CD4-positive, alpha-beta T cell (primary cell): ENCODE measurements at regions not wholly inside any gene's neighbourhood (a gene's known extent, or its start where the extent isn't known, plus 50 kb on each side); places are given as distances from the start of the nearest gene placed in this dataset.

ENCODE experiments used
- ATAC-seq: fragments of 200-7000 bp; cut with Tn5 transposase; one replicate; pipeline ENCODE4 v1.10.0; 2022; ENCODE audit warnings: mild to moderate bottlenecking; ENCODE audit not compliant: poor library complexity
- CTCF ChIA-PET: fragments of 350-600 bp; sonication (Branson Sonifier 250); formaldehyde crosslinking; loops from one replicate; lab custom pipeline; 2021; ENCODE audit warnings: antibody characterized with exemption, inconsistent platforms; lab: Charles Lee
- POLR2A ChIA-PET: fragments of 350-600 bp; sonication (Branson Sonifier 250); formaldehyde crosslinking; loops from one replicate; lab custom pipeline; 2021; ENCODE audit warnings: antibody characterized with exemption, inconsistent platforms; lab: Charles Lee
- DNase-seq, 14 experiments: peaks; one replicate each; pipeline ENCODE4 v3.0.0-alpha.2; 2013 to 2020; ENCODE audit warnings: mixed read lengths in 2 of 14
- H3K27ac ChIP-seq, 2 donors: one replicate each; pipeline versions ENCODE4 v1.5.1 to v1.7.0; 2013; ENCODE audit warnings: low read length in 2 of 2, low read depth in 1 of 2, mild to moderate bottlenecking in 1 of 2
- H3K27me3 ChIP-seq, 2 experiments: 1 replicate in 1 of 2; 2 replicates in 1 of 2; pipeline versions ENCODE4 v1.6.1 to v1.7.0; 2013; ENCODE audit warnings: low read length in 2 of 2, control low read depth in 1 of 2, mild to moderate bottlenecking in 1 of 2, moderate library complexity in 1 of 2; ENCODE audit not compliant: insufficient read depth in 2 of 2, control insufficient read depth in 1 of 2
- H3K36me3 ChIP-seq: one replicate; pipeline ENCODE4 v1.6.1; 2013; ENCODE audit warnings: low read length, control low read depth; ENCODE audit not compliant: insufficient read depth
- H3K4me1 ChIP-seq: one replicate; pipeline ENCODE4 v1.6.1; 2013; ENCODE audit warnings: low read length, control low read depth; ENCODE audit not compliant: insufficient read depth
- H3K4me3 ChIP-seq: one replicate; pipeline ENCODE4 v1.5.1; 2013; ENCODE audit warnings: mild to moderate bottlenecking, low read length, moderate library complexity
- H3K9me3 ChIP-seq, 2 experiments: 1 replicate in 1 of 2; 2 replicates in 1 of 2; pipeline versions ENCODE4 v1.6.1 to v1.7.0; 2013; ENCODE audit warnings: low read length in 2 of 2, mild to moderate bottlenecking in 2 of 2, control low read depth in 1 of 2, moderate library complexity in 1 of 2; ENCODE audit not compliant: control insufficient read depth in 1 of 2, insufficient read depth in 1 of 2
- H3K27ac Mint-ChIP-seq: one replicate; pipeline ENCODE4 v1.8.0; 2020; ENCODE audit warnings: mixed read lengths
- H3K27me3 Mint-ChIP-seq: one replicate; pipeline ENCODE4 v1.8.0; 2021; ENCODE audit warnings: mixed read lengths
- H3K36me3 Mint-ChIP-seq: one replicate; pipeline ENCODE4 v1.8.0; 2021; ENCODE audit warnings: low read depth, mixed read lengths
- H3K4me1 Mint-ChIP-seq: one replicate; pipeline ENCODE4 v1.8.0; 2021; ENCODE audit warnings: low read depth, mixed read lengths
- H3K4me3 Mint-ChIP-seq: one replicate; pipeline ENCODE4 v1.8.0; 2020; ENCODE audit warnings: mild to moderate bottlenecking, mixed read lengths
- H3K9me3 Mint-ChIP-seq: one replicate; pipeline ENCODE4 v1.8.0; 2020; ENCODE audit warnings: mixed read lengths
- CTCF ChIP-seq: fragments of 200-600 bp; IDR thresholded peaks from one replicate; pipeline ENCODE4 v1.8.0; 2022; ENCODE audit warnings: antibody characterized with exemption, mild to moderate bottlenecking
- intact Hi-C, 2 experiments: fragments of 100-400 bp; cut with DNase I in 1 of 2; cut with micrococcal nuclease in 1 of 2; formaldehyde crosslinking; loops; one replicate each; pipeline versions ENCODE4 v1.15.1 to v1.9.0; 2023 to 2025; cut with DNase I, micrococcal nuclease

- intact Hi-C loops: no loop called here
- H3K36me3 Mint-ChIP-seq: no peaks in the 10 kb centered on the region
- no peak for ATAC-seq
- no peaks in the 10 kb centered on the region for H3K9me3 ChIP-seq
- H3K27me3 ChIP-seq: no peaks in the 10 kb centered on the region
- H3K27ac Mint-ChIP-seq: no peak overlapping the region
- H3K27ac ChIP-seq: no peak overlapping the region
- no peaks in the 10 kb centered on the region for H3K4me1 ChIP-seq
- no peak overlapping the region for H3K4me3 ChIP-seq
- no peak for TF ChIP-seq CTCF
- H3K9me3 Mint-ChIP-seq: no peaks in the 10 kb centered on the region
- no peaks in the 10 kb centered on the region for H3K36me3 ChIP-seq
- no peaks in the 10 kb centered on the region for H3K4me1 Mint-ChIP-seq
- CTCF ChIA-PET: no interaction called here
- POLR2A ChIA-PET: no interaction called here
- no peak overlapping the region for H3K4me3 Mint-ChIP-seq
- DNase-seq: no peak
- H3K27me3 Mint-ChIP-seq: no peaks in the 10 kb centered on the region
Observed at GRCh38 chr10:83935339-83935736, 204.0 kb upstream of the GHITM start.

GRCh38 chr10:83935911-83936310 is 203.4 kb upstream of the GHITM start:
- ATAC-seq (no peak), DNase-seq (no peak)
- Mint-ChIP-seq H3K36me3 (no peaks in the 10 kb centered on the region), H3K27ac (no peak overlapping the region), H3K9me3 (no peaks in the 10 kb centered on the region), H3K4me3 (no peak overlapping the region), H3K27me3 (no peaks in the 10 kb centered on the region), H3K4me1 (no peaks in the 10 kb centered on the region)
- Histone ChIP-seq H3K27ac (no peak overlapping the region), H3K36me3 (no peaks in the 10 kb centered on the region), H3K9me3 (no peaks in the 10 kb centered on the region), H3K4me1 (no peaks in the 10 kb centered on the region), H3K4me3 (no peak overlapping the region), H3K27me3 (no peaks in the 10 kb centered on the region)
- intact Hi-C loops: no loop called here
- ChIA-PET POLR2A (no interaction called here), CTCF (no interaction called here)
- TF ChIP-seq CTCF: no peak

GRCh38 chr10:83937161-83937560 is 202.1 kb upstream of the GHITM start:
- Histone ChIP-seq H3K4me1 (no peaks in the 10 kb centered on the region), H3K9me3 (no peaks in the 10 kb centered on the region), H3K27ac (no peak overlapping the region), H3K4me3 (no peak overlapping the region), H3K36me3 (no peaks in the 10 kb centered on the region), H3K27me3 (no peaks in the 10 kb centered on the region)
- DNase-seq (no peak), ATAC-seq (no peak)
- intact Hi-C loops: no loop called here
- no peak for TF ChIP-seq CTCF
- ChIA-PET CTCF (no interaction called here), POLR2A (no interaction called here)
- Mint-ChIP-seq H3K36me3 (no peaks in the 10 kb centered on the region), H3K27me3 (no peaks in the 10 kb centered on the region), H3K4me3 (no peak overlapping the region), H3K9me3 (no peaks in the 10 kb centered on the region), H3K4me1 (no peaks in the 10 kb centered on the region), H3K27ac (no peak overlapping the region)
